ENCODE measurements at regions not wholly inside any gene's neighbourhood (a gene's known extent, or its start where the extent isn't known, plus 50 kb on each side); places are given as distances from the start of the nearest gene placed in this dataset.
"Not testable (repeated sequence)": the region's sequence is repeated elsewhere in the genome, so short reads cannot be mapped to it uniquely, and the experiment has no call there.

- peak overlapping the region; percentile 11 to 71 for H3K27ac ChIP-seq
- no peak overlapping the region for H3K4me3 ChIP-seq
- peak; percentile 72 for DNase-seq (ENCODE audit: low spot score)
- TF ChIP-seq CTCF (IDR thresholded peaks at IDR 0.05), result no peak
- H3K9me3 ChIP-seq, result no peaks in the 10 kb centered on the region
- no peaks in the 10 kb centered on the region for H3K27me3 ChIP-seq
- no peaks in the 10 kb centered on the region for H3K36me3 ChIP-seq
- H3K4me1 ChIP-seq, result peaks cover 0 to 11% of the 10 kb centered on the region in 2 donors
These were observed 555.8 kb upstream of the ID2 start for GRCh38 chr2:8125741-8126711.

GRCh38 chr2:8126783-8127182 lies 555.1 kb upstream of the ID2 start:
- Histone ChIP-seq H3K27ac (peak overlapping the region in 1 of 2 donors; percentile 71), H3K36me3 (no peaks in the 10 kb centered on the region), H3K9me3 (no peaks in the 10 kb centered on the region), H3K4me3 (no peak overlapping the region), H3K4me1 (peaks cover 0 to 11% of the 10 kb centered on the region in 2 donors), H3K27me3 (no peaks in the 10 kb centered on the region)
- no peak for TF ChIP-seq CTCF (IDR thresholded peaks at IDR 0.05)
- no peak for DNase-seq (ENCODE audit: low spot score)

GRCh38 chr2:8131423-8131822 lies 550.4 kb upstream of the ID2 start:
- H3K4me1 ChIP-seq; H3K27ac ChIP-seq; H3K9me3 ChIP-seq; DNase-seq (ENCODE audit: low spot score); H3K27me3 ChIP-seq; H3K4me3 ChIP-seq; H3K36me3 ChIP-seq: not testable (repeated sequence)

GRCh38 chr2:8132351-8132831 lies 549.5 kb upstream of the ID2 start:
- Histone ChIP-seq H3K4me1 (peaks cover 0 to 6% of the 10 kb centered on the region in 2 donors), H3K4me3 (no peak overlapping the region), H3K36me3 (no peaks in the 10 kb centered on the region), H3K27me3 (no peaks in the 10 kb centered on the region), H3K9me3 (no peaks in the 10 kb centered on the region), H3K27ac (no peak overlapping the region)
- no peak for DNase-seq (ENCODE audit: low spot score)
- no peak for TF ChIP-seq CTCF (IDR thresholded peaks at IDR 0.05)

- Histone ChIP-seq H3K27ac (peak overlapping the region in 1 of 2 donors; percentile 11), H3K9me3 (no peaks in the 10 kb centered on the region), H3K4me1 (peaks cover 0 to 6% of the 10 kb centered on the region in 2 donors), H3K4me3 (no peak overlapping the region), H3K27me3 (no peaks in the 10 kb centered on the region), H3K36me3 (no peaks in the 10 kb centered on the region)
- no peak for DNase-seq (ENCODE audit: low spot score)
- TF ChIP-seq CTCF (IDR thresholded peaks at IDR 0.05), result no peak
These were observed 549.0 kb upstream of the ID2 start for GRCh38 chr2:8132879-8133278.

GRCh38 chr2:8133363-8133762 lies 548.5 kb upstream of the ID2 start:
- Histone ChIP-seq H3K4me1 (peaks cover 0 to 6% of the 10 kb centered on the region in 2 donors), H3K27me3 (no peaks in the 10 kb centered on the region), H3K4me3 (no peak overlapping the region), H3K27ac (peak overlapping the region in 1 of 2 donors; percentile 11), H3K36me3 (no peaks in the 10 kb centered on the region), H3K9me3 (no peaks in the 10 kb centered on the region)
- no peak for TF ChIP-seq CTCF (IDR thresholded peaks at IDR 0.05)
- DNase-seq (ENCODE audit: low spot score), result no peak

Measured in right atrium auricular region (tissue), 2 donors.